Trophoblast cell (in vitro differentiated cells and primary cell): ENCODE measurements at regions not wholly inside any gene's neighbourhood (a gene's known extent, or its start where the extent isn't known, plus 50 kb on each side); places are given as distances from the start of the nearest gene placed in this dataset.

Experiments used
- DNase-seq, 2 donors: peaks; one replicate each; pipeline ENCODE4 v3.0.0-alpha.2; 2016
- H2AFZ ChIP-seq: 2 replicates; pipeline ENCODE4 v1.6.1; 2013; ENCODE audit warnings: low read length, moderate library complexity, mild to moderate bottlenecking; ENCODE audit not compliant: insufficient read depth, poor library complexity
- H2AK5ac ChIP-seq: 2 replicates; pipeline ENCODE4 v1.6.1; 2013; ENCODE audit warnings: mild to moderate bottlenecking, low read length
- H2BK120ac ChIP-seq: 2 replicates; pipeline ENCODE4 v1.6.1; 2013; ENCODE audit warnings: low read length, mild to moderate bottlenecking, moderate library complexity; ENCODE audit not compliant: insufficient read depth, poor library complexity
- H2BK12ac ChIP-seq: 2 replicates; pipeline ENCODE4 v1.6.1; 2013; ENCODE audit warnings: mild to moderate bottlenecking, low read length, moderate library complexity
- H2BK5ac ChIP-seq: 2 replicates; pipeline ENCODE4 v1.6.1; 2013; ENCODE audit warnings: low read length, low read depth, moderate library complexity, mild to moderate bottlenecking; ENCODE audit not compliant: poor library complexity
- H3K14ac ChIP-seq: 2 replicates; pipeline ENCODE4 v1.6.1; 2013; ENCODE audit warnings: mild to moderate bottlenecking, low read length
- H3K18ac ChIP-seq: 2 replicates; pipeline ENCODE4 v1.6.1; 2013; ENCODE audit warnings: mild to moderate bottlenecking, low read length
- H3K23ac ChIP-seq: 2 replicates; pipeline ENCODE4 v1.6.1; 2013; ENCODE audit warnings: low read length
- H3K27ac ChIP-seq: 2 replicates; pipeline ENCODE4 v1.5.1; 2013; ENCODE audit warnings: low read depth, mild to moderate bottlenecking, inconsistent platforms, low read length, moderate library complexity
- H3K27me3 ChIP-seq: 2 replicates; pipeline ENCODE4 v1.6.1; 2013; ENCODE audit warnings: inconsistent platforms, mild to moderate bottlenecking, low read length, moderate library complexity; ENCODE audit not compliant: insufficient read depth
- H3K36me3 ChIP-seq, 2 experiments: 1 replicate in 1 of 2; 2 replicates in 1 of 2; pipeline ENCODE4 v1.6.1; 2013; ENCODE audit warnings: low read length in 2 of 2, mild to moderate bottlenecking in 2 of 2, moderate library complexity in 1 of 2; ENCODE audit not compliant: insufficient read depth in 2 of 2, control insufficient read depth in 1 of 2
- H3K4ac ChIP-seq: 2 replicates; pipeline ENCODE4 v1.6.1; 2013; ENCODE audit warnings: low read depth, mild to moderate bottlenecking, low read length, moderate library complexity
- H3K4me1 ChIP-seq, 2 experiments: 1 replicate in 1 of 2; 2 replicates in 1 of 2; pipeline ENCODE4 v1.6.1; 2013; ENCODE audit warnings: low read length in 2 of 2, mild to moderate bottlenecking in 2 of 2, moderate library complexity in 1 of 2; ENCODE audit not compliant: insufficient read depth in 2 of 2, control insufficient read depth in 1 of 2
- H3K4me2 ChIP-seq: 2 replicates; pipeline ENCODE4 v1.6.1; 2013; ENCODE audit warnings: inconsistent platforms, mild to moderate bottlenecking, low read length, moderate library complexity
- H3K4me3 ChIP-seq: 2 replicates; pipeline ENCODE4 v1.5.1; 2013; ENCODE audit warnings: mild to moderate bottlenecking, low read depth, low read length, inconsistent platforms
- H3K79me1 ChIP-seq: one replicate; pipeline ENCODE4 v1.6.1; 2013; ENCODE audit warnings: low read length
- H3K79me2 ChIP-seq: 2 replicates; pipeline ENCODE4 v1.6.1; 2013; ENCODE audit warnings: low read length, mild to moderate bottlenecking; ENCODE audit not compliant: control insufficient read depth, insufficient read depth, poor library complexity
- H3K9ac ChIP-seq: 2 replicates; pipeline ENCODE4 v1.6.1; 2013; ENCODE audit warnings: mild to moderate bottlenecking, low read length
- H3K9me3 ChIP-seq: 2 replicates; pipeline ENCODE4 v1.6.1; 2013; ENCODE audit warnings: low read depth, mild to moderate bottlenecking, control low read depth, inconsistent platforms, low read length; ENCODE audit not compliant: insufficient read depth
- H4K12ac ChIP-seq: 2 replicates; pipeline ENCODE4 v1.6.1; 2013; ENCODE audit warnings: low read depth, mild to moderate bottlenecking, low read length, moderate library complexity
- H4K8ac ChIP-seq: 2 replicates; pipeline ENCODE4 v1.6.1; 2013; ENCODE audit warnings: low read depth, mild to moderate bottlenecking, low read length, moderate library complexity
- H4K91ac ChIP-seq: one replicate; pipeline ENCODE4 v1.6.1; 2013; ENCODE audit warnings: low read depth, mild to moderate bottlenecking, low read length, moderate library complexity
- WGBS: extraction: QIAGEN DNeasy Blood & Tissue Kit; methylation state at CpG from one replicate; pipeline ENCODE4 v1.1.7; 2013; ENCODE audit warnings: missing lambda C conversion rate; ENCODE audit not compliant: insufficient read length, insufficient coverage; ENCODE audit errors: extremely low coverage; 5-methylcytosine and 5-hydroxymethylcytosine counted together

- H3K9me3 ChIP-seq: no peaks in the 10 kb centered on the region
- no peaks in the 10 kb centered on the region for H3K36me3 ChIP-seq
- no peak overlapping the region for H3K23ac ChIP-seq
- no peak overlapping the region for H2BK12ac ChIP-seq
- no peak overlapping the region for H2BK5ac ChIP-seq
- H3K4me1 ChIP-seq: no peaks in the 10 kb centered on the region
- no peak overlapping the region for H3K27ac ChIP-seq
- H4K8ac ChIP-seq: no peak overlapping the region
- no peak overlapping the region for H3K14ac ChIP-seq
- no peak overlapping the region for H3K4me3 ChIP-seq
- no CpG with 5 or more reads among the region's 1 CpG for WGBS
- no peak overlapping the region for H2AFZ ChIP-seq
- no peak overlapping the region for H3K4me2 ChIP-seq
- H3K18ac ChIP-seq: no peak overlapping the region
- no peak overlapping the region for H4K91ac ChIP-seq
- H3K79me1 ChIP-seq: no peaks in the 10 kb centered on the region
- H2AK5ac ChIP-seq: no peak overlapping the region
- H4K12ac ChIP-seq: no peak overlapping the region
- no peak overlapping the region for H3K4ac ChIP-seq
- no peaks in the 10 kb centered on the region for H3K79me2 ChIP-seq
- H3K9ac ChIP-seq: no peak overlapping the region
- no peaks in the 10 kb centered on the region for H3K27me3 ChIP-seq
- H2BK120ac ChIP-seq: no peak overlapping the region
- DNase-seq: no peak
Observed at GRCh38 chr2:123468071-123468470, 557.0 kb upstream of the CNTNAP5 start.

DNA sequence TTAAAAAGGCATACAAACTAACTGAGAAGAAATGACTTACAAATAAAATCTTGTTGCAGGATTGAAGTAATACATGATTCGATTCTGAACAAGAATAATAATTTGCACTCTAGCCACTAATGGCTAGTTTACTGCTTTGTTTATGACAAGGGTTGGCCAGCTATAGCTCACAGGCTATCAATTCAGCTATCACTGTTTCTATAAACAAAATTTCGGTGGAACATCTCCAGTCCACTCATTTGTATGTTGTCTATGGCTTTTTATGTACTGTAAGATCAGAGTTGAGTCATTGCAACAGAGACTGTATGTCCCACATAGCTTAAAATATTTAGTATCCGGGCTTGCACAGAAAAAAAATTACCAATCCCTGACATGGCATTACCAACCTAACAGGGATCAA, 543.7 kb upstream of the CNTNAP5 start:
- Histone ChIP-seq H2BK120ac (no peak overlapping the region), H2BK12ac (no peak overlapping the region), H3K18ac (no peak overlapping the region), H4K91ac (no peak overlapping the region), H3K4me2 (no peak overlapping the region), H3K79me2 (no peaks in the 10 kb centered on the region), H3K79me1 (no peaks in the 10 kb centered on the region), H4K8ac (no peak overlapping the region), H2BK5ac (no peak overlapping the region), H3K36me3 (no peaks in the 10 kb centered on the region), H3K4me3 (no peak overlapping the region), H2AK5ac (no peak overlapping the region), H3K4me1 (no peaks in the 10 kb centered on the region), H3K9ac (no peak overlapping the region), H2AFZ (no peak overlapping the region), H4K12ac (no peak overlapping the region), H3K9me3 (no peaks in the 10 kb centered on the region), H3K14ac (no peak overlapping the region), H3K27ac (no peak overlapping the region), H3K27me3 (no peaks in the 10 kb centered on the region), H3K4ac (no peak overlapping the region), H3K23ac (no peak overlapping the region)
- no CpG with 5 or more reads among the region's 3 CpGs for WGBS
- no peak for DNase-seq

DNA sequence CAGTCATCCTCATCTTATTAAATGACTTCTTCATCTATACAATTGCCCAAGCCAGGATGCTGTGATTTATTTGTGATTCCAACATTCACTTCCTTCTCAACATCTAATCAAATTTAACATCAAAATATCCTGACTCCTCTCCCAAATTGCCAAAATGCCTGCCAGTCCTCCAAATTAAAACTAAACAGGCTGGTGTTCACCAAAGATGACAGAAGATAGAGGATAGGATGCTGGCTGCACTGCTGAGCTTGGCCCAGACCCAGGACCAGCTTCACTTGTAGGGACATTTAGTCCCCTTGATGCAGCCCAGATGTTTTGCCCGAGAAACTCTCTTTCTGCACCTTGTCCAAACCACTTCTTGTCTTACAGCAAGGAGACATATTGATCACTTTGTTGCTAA, 540.0 kb upstream of the CNTNAP5 start:
- H3K23ac ChIP-seq: no peak overlapping the region
- no peaks in the 10 kb centered on the region for H3K27me3 ChIP-seq
- no peaks in the 10 kb centered on the region for H3K4me1 ChIP-seq
- H4K91ac ChIP-seq: no peak overlapping the region
- no peaks in the 10 kb centered on the region for H3K36me3 ChIP-seq
- no peak overlapping the region for H2BK120ac ChIP-seq
- no peak overlapping the region for H4K8ac ChIP-seq
- WGBS: no CpG with 5 or more reads among the region's 1 CpG
- H2AFZ ChIP-seq: no peak overlapping the region
- H3K4ac ChIP-seq: no peak overlapping the region
- no peak overlapping the region for H2AK5ac ChIP-seq
- no peak for DNase-seq
- H3K14ac ChIP-seq: no peak overlapping the region
- no peak overlapping the region for H2BK5ac ChIP-seq
- no peak overlapping the region for H3K4me2 ChIP-seq
- no peak overlapping the region for H3K9ac ChIP-seq
- H3K4me3 ChIP-seq: no peak overlapping the region
- no peak overlapping the region for H2BK12ac ChIP-seq
- H3K9me3 ChIP-seq: no peaks in the 10 kb centered on the region
- no peaks in the 10 kb centered on the region for H3K79me2 ChIP-seq
- no peak overlapping the region for H3K27ac ChIP-seq
- H3K18ac ChIP-seq: no peak overlapping the region
- no peak overlapping the region for H4K12ac ChIP-seq
- no peaks in the 10 kb centered on the region for H3K79me1 ChIP-seq

- Histone ChIP-seq H2AFZ (no peak overlapping the region), H3K18ac (no peak overlapping the region), H3K27me3 (no peaks in the 10 kb centered on the region), H4K91ac (no peak overlapping the region), H2BK120ac (no peak overlapping the region), H3K36me3 (no peaks in the 10 kb centered on the region), H3K79me2 (no peaks in the 10 kb centered on the region), H3K27ac (no peak overlapping the region), H3K9ac (no peak overlapping the region), H3K23ac (no peak overlapping the region), H3K79me1 (no peaks in the 10 kb centered on the region), H3K4me2 (no peak overlapping the region), H3K4me1 (no peaks in the 10 kb centered on the region), H4K8ac (no peak overlapping the region), H3K14ac (no peak overlapping the region), H4K12ac (no peak overlapping the region), H3K4me3 (no peak overlapping the region), H3K9me3 (no peaks in the 10 kb centered on the region), H2AK5ac (no peak overlapping the region), H3K4ac (no peak overlapping the region), H2BK5ac (no peak overlapping the region), H2BK12ac (no peak overlapping the region)
- DNase-seq: no peak
- no CpG with 5 or more reads among the region's 1 CpG for WGBS
Observed at GRCh38 chr2:123493687-123494086, 531.4 kb upstream of the CNTNAP5 start.
